ENCODE measurements at regions not wholly inside any gene's neighbourhood (a gene's known extent, or its start where the extent isn't known, plus 50 kb on each side); places are given as distances from the start of the nearest gene placed in this dataset.

DNA sequence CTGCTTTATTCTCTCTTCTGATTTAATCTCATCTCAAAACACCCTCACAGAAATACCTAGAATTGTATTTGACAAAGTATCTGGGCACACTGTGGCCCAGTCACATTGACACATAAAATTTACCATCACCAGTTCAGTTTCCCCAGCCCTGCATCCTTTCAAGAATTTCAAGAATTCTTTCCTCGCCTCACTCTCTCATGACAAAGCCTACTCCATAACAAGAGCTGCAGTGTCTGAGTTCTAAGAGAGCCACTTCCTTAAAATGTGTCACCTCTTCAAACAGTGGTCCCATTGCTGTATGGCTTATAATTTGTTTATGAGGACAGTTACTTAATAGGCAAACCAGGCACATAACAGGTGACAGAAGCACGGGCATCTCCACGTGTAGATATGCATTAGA, 90.9 kb upstream of the STK39 start:
- DNase-seq (ENCODE audit: low spot score): no peak
- TF ChIP-seq, protein P1, sequence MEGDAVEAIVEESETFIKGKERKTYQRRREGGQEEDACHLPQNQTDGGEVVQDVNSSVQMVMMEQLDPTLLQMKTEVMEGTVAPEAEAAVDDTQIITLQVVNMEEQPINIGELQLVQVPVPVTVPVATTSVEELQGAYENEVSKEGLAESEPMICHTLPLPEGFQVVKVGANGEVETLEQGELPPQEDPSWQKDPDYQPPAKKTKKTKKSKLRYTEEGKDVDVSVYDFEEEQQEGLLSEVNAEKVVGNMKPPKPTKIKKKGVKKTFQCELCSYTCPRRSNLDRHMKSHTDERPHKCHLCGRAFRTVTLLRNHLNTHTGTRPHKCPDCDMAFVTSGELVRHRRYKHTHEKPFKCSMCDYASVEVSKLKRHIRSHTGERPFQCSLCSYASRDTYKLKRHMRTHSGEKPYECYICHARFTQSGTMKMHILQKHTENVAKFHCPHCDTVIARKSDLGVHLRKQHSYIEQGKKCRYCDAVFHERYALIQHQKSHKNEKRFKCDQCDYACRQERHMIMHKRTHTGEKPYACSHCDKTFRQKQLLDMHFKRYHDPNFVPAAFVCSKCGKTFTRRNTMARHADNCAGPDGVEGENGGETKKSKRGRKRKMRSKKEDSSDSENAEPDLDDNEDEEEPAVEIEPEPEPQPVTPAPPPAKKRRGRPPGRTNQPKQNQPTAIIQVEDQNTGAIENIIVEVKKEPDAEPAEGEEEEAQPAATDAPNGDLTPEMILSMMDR (IDR thresholded peaks at IDR 0.05; ENCODE audit: borderline replicate concordance, control extremely low read depth, extremely low read depth, insufficient read depth, missing control alignments): no peak
- in situ Hi-C loops (cut with MboI; ENCODE audit: low sequenced_read_pairs, unreplicated experiment): no loop called here

DNA sequence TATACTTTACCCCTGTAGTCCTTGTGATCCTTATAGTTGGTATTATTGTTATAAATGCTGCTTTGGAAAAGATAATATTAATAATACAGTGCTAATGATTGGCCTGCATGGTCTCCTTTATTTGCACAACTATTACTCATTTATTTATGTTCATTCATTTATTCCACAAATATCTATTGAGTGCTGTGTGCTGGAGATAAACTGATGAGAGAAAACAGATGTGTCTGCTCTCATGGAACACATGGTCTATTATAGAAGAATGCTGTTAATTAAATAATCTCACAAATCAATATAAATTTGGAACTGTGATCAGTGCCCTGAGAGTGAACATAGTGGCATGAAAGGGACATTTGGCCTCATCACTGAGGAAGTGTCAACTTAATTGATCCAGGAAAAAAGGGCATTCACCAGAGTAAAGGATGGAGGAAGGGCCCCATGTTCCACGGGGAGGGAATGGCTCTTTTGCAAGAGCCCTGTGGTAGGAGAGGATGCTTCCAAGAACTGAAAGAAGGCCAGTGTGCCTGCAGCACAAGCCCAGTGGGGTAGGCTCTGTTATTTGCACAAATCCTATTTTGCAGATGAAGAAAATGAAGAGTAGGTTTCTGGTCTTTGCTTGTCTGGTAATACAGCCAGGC, 91.5 kb upstream of the STK39 start:
- TF ChIP-seq, protein P1 (IDR thresholded peaks at IDR 0.05; ENCODE audit: borderline replicate concordance, control extremely low read depth, extremely low read depth, insufficient read depth, missing control alignments): no peak
- in situ Hi-C loops (cut with MboI; ENCODE audit: low sequenced_read_pairs, unreplicated experiment): no loop called here
- no peak for DNase-seq (ENCODE audit: low spot score)

DNA sequence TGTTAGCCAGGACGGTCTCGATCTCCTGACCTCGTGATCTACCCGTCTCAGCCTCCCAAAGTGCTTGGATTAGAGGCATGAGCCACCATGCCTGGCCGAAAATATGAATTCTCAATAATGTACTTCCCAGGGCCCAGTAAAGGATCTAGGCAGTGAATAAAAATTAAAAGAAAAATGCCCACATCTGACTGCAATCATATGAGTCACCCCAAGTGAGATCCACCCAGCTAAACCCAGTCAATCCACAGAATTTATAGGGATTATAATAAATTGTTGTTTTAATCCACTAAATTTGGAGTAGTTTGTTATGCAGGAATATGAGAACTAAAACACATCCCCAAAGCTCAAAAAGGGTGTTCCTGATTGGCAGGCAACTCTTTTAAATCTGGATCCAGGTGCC, 93.5 kb upstream of the STK39 start:
- TF ChIP-seq, protein P1 (IDR thresholded peaks at IDR 0.05; ENCODE audit: borderline replicate concordance, control extremely low read depth, extremely low read depth, insufficient read depth, missing control alignments): no peak
- in situ Hi-C loops (cut with MboI; ENCODE audit: low sequenced_read_pairs, unreplicated experiment): loop anchor here (10.0 kb wide), 1 partner anchor 364 kb away; no protein-coding TSS in a partner anchor
- DNase-seq (ENCODE audit: low spot score): no peak

DNA sequence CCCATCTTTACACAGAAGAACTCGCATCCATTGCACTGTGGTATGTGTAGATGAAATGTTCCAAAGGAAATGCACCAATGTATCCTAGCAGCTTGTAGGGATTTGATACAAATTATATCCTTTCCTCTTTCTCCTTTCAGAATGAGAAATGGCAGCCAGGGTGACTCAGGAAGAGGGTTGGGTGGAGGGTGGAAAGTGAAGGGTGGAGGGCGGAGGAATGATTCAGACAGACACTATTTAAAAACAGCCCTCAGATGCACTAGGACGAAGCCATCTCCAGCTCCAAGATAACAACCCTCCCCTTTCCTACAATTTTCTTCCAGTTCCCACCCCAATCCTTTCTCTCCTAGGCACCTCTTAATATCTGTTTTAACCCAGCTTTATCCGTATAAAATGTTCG, 96.2 kb upstream of the STK39 start:
- in situ Hi-C loops (cut with MboI; ENCODE audit: low sequenced_read_pairs, unreplicated experiment): loop anchor here (10.0 kb wide), 1 partner anchor 361 kb away; no protein-coding TSS in a partner anchor
- TF ChIP-seq, protein P1 (IDR thresholded peaks at IDR 0.05; ENCODE audit: borderline replicate concordance, control extremely low read depth, extremely low read depth, insufficient read depth, missing control alignments): no peak
- DNase-seq (ENCODE audit: low spot score): no peak

DNA sequence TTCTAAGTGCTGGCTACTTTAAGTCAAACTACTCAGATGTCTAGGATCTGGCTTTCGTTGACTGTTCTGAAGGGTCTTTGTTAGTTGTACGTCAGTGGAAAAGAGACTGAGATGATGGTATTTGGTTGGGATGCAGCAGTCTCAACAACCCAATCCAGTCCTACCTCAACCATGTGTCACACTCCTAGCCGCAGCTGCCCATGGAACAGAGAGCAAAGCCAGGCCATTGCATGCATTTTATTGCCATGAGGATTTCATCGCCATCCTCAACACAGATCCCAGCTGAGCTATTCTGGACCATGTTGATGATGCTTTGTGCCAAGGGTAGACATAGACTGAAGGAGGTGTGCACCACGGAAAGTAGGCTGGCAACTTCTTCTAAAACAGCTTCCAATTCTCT, 97.3 kb upstream of the STK39 start:
- no peak for DNase-seq (ENCODE audit: low spot score)
- in situ Hi-C loops (cut with MboI; ENCODE audit: low sequenced_read_pairs, unreplicated experiment): loop anchor here (5.0 to 10.0 kb wide), 2 partner anchors 360 to 573 kb away; no protein-coding TSS in a partner anchor
- TF ChIP-seq, protein P1 (IDR thresholded peaks at IDR 0.05; ENCODE audit: borderline replicate concordance, control extremely low read depth, extremely low read depth, insufficient read depth, missing control alignments): no peak

DNA sequence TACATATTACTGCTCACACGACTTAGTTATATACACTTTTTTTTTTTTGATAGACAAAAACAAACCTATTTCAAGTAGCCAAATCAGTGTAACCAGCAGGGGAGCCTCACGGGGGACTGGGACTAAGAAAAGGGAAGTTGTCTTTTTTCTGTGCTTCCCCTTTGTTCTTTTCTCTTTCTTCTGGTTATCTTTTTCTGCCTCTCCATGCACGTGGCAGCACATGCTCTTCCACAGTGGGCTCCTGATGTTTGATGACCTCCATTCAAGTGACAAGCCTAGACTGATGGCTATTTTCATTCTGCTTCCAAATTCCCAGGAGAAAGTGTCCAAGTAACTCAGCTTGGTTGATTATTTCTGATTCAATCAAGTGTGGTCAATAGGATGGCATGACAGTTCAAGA, 98.2 kb upstream of the STK39 start:
- TF ChIP-seq, protein P1 (IDR thresholded peaks at IDR 0.05; ENCODE audit: borderline replicate concordance, control extremely low read depth, extremely low read depth, insufficient read depth, missing control alignments): no peak
- DNase-seq (ENCODE audit: low spot score): peak; percentile 19
- in situ Hi-C loops (cut with MboI; ENCODE audit: low sequenced_read_pairs, unreplicated experiment): loop anchor here (5.0 to 10.0 kb wide), 2 partner anchors 359 to 572 kb away; no protein-coding TSS in a partner anchor

All from GM13976 (cell line).